ENCODE measurements at regions not wholly inside any gene's neighbourhood (a gene's known extent, or its start where the extent isn't known, plus 50 kb on each side); places are given as distances from the start of the nearest gene placed in this dataset.

DNA sequence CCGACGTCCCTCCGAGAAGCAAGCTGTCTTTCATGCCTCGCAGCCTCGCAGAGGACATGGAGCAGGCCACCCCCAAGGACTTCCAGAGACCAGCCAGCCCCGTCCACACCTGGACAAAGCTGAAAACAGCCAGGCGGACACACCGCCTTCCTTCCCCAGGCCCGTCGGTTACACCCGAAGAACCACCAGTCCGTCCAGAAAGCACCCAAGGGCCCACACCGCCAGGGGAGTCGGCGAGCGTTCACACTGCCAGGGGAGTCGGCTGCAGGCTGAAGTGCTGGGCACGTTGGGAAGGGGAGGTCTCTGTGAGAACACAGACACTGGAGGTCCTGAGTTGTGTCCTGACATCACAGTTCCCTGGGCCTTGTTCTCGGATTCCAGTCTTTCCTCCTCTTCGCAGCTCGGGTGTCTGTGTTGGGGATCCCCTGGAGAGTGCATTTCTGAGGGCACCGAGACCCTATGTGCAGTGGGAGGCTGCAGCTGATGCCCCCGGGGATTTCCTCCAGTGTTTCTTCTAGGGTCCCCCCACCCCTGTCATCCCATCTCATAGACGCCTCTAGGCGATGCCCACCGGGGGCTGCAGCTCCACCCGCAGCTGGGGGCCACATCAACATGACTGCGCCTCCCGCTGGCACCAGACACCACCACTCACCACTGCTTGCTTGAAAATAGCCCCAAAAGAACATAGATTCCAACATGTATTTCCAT, 344.4 kb upstream of the SALL3 start:
- peaks cover 8 to 10% (median 8%) of the 10 kb centered on the region in 3 donors for H3K27me3 Mint-ChIP-seq (ENCODE audit: low read depth in 3 of 3)
- DNase-seq = no peak
- intact Hi-C loops (cut with micrococcal nuclease) = no loop called here
- Histone ChIP-seq H3K4me1 (ENCODE audit: control insufficient read depth in 1 of 2, insufficient read depth in 2 of 2, low read length in 2 of 2) (peaks cover 0 to 6% of the 10 kb centered on the region in 2 donors), H3K9me3 (replicated peaks in 1 of 2; ENCODE audit: control insufficient read depth in 1 of 2, insufficient read depth in 1 of 2, low read length in 2 of 2) (peaks cover 5 to 23% of the 10 kb centered on the region in 2 donors), H3K27me3 (ENCODE audit: control insufficient read depth in 2 of 2, insufficient read depth in 2 of 2, low read length in 2 of 2) (peaks cover 0 to 11% of the 10 kb centered on the region in 2 donors), H3K4me2 (replicated peaks; ENCODE audit: extremely low read depth, low read length, poor library complexity, severe bottlenecking) (no peak overlapping the region), H3K36me3 (replicated peaks in 1 of 2; ENCODE audit: control insufficient read depth in 1 of 2, insufficient read depth in 2 of 2, low read length in 2 of 2) (no peaks in the 10 kb centered on the region), H2AFZ (ENCODE audit: insufficient read depth, low read depth, low read length, poor library complexity, severe bottlenecking) (no peak overlapping the region), H3K9ac (ENCODE audit: insufficient read depth, low read length, poor library complexity, severe bottlenecking) (no peak overlapping the region), H3K27ac (ENCODE audit: low read depth in 1 of 2, low read length in 2 of 2) (no peak overlapping the region), H3K79me2 (ENCODE audit: insufficient read depth, low read length) (no peaks in the 10 kb centered on the region), H3K4me3 (replicated peaks in 1 of 3; ENCODE audit: low read depth in 2 of 3, low read length in 3 of 3) (no peak overlapping the region), H4K20me1 (ENCODE audit: insufficient read depth, low read length) (no peaks in the 10 kb centered on the region)
- peaks cover 5% of the 10 kb centered on the region for H3K4me1 Mint-ChIP-seq
- TF ChIP-seq, protein P1, sequence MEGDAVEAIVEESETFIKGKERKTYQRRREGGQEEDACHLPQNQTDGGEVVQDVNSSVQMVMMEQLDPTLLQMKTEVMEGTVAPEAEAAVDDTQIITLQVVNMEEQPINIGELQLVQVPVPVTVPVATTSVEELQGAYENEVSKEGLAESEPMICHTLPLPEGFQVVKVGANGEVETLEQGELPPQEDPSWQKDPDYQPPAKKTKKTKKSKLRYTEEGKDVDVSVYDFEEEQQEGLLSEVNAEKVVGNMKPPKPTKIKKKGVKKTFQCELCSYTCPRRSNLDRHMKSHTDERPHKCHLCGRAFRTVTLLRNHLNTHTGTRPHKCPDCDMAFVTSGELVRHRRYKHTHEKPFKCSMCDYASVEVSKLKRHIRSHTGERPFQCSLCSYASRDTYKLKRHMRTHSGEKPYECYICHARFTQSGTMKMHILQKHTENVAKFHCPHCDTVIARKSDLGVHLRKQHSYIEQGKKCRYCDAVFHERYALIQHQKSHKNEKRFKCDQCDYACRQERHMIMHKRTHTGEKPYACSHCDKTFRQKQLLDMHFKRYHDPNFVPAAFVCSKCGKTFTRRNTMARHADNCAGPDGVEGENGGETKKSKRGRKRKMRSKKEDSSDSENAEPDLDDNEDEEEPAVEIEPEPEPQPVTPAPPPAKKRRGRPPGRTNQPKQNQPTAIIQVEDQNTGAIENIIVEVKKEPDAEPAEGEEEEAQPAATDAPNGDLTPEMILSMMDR (IDR thresholded peaks at IDR 0.05) = no peak
- H3K36me3 Mint-ChIP-seq = no peaks in the 10 kb centered on the region
- H3K4me3 Mint-ChIP-seq = no peak overlapping the region
- WGBS (ENCODE audit: insufficient coverage) = 94% methylated on average over 26 of the region's 29 CpGs
- peaks cover 9 to 29% (median 13%) of the 10 kb centered on the region in 7 donors for H3K9me3 Mint-ChIP-seq
- no peak overlapping the region for H3K27ac Mint-ChIP-seq

DNA sequence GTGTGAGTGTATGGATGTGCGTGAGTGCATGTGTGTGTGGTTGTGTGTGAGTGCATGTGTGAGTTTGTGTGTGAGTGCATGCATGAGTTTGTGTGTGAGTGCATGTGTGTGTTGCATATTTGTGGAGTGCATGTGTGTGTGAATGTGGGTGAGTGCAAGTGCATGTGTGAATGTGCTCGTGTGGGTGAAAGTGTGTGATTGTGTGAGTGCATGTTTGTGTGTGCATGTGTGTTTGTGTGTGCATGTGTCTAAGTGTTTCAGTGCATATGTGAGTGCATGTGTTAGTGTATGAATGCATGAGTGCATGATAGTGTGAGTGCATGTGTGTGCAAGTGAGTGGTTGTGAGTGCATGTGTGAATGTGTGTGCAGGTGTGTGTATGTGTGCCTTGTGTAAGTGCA, 343.4 kb upstream of the SALL3 start:
- intact Hi-C loops (cut with micrococcal nuclease) = no loop called here
- no peak overlapping the region for H3K4me3 ChIP-seq (replicated peaks in 1 of 3; ENCODE audit: low read depth in 2 of 3, low read length in 3 of 3)
- TF ChIP-seq, protein P1 (IDR thresholded peaks at IDR 0.05) = no peak
- H4K20me1 ChIP-seq (ENCODE audit: insufficient read depth, low read length) = no peaks in the 10 kb centered on the region
- H3K27ac ChIP-seq (ENCODE audit: low read depth in 1 of 2, low read length in 2 of 2) = no peak overlapping the region
- peaks cover 8 to 17% (median 8%) of the 10 kb centered on the region in 3 donors for H3K27me3 Mint-ChIP-seq (ENCODE audit: low read depth in 3 of 3)
- peaks cover 16% of the 10 kb centered on the region for H3K4me1 Mint-ChIP-seq
- no peaks in the 10 kb centered on the region for H3K79me2 ChIP-seq (ENCODE audit: insufficient read depth, low read length)
- peaks cover 7 to 14% of the 10 kb centered on the region in 2 donors for H3K4me1 ChIP-seq (ENCODE audit: control insufficient read depth in 1 of 2, insufficient read depth in 2 of 2, low read length in 2 of 2)
- no peak overlapping the region for H3K4me3 Mint-ChIP-seq
- no peak overlapping the region for H3K9ac ChIP-seq (ENCODE audit: insufficient read depth, low read length, poor library complexity, severe bottlenecking)
- no peaks in the 10 kb centered on the region for H3K36me3 ChIP-seq (replicated peaks in 1 of 2; ENCODE audit: control insufficient read depth in 1 of 2, insufficient read depth in 2 of 2, low read length in 2 of 2)
- peaks cover 5 to 27% (median 11%) of the 10 kb centered on the region in 7 donors for H3K9me3 Mint-ChIP-seq
- no peaks in the 10 kb centered on the region for H3K36me3 Mint-ChIP-seq
- H3K27me3 ChIP-seq (ENCODE audit: control insufficient read depth in 2 of 2, insufficient read depth in 2 of 2, low read length in 2 of 2) = peaks cover 0 to 17% of the 10 kb centered on the region in 2 donors
- H2AFZ ChIP-seq (ENCODE audit: insufficient read depth, low read depth, low read length, poor library complexity, severe bottlenecking) = no peak overlapping the region
- DNase-seq = no peak
- no peak overlapping the region for H3K27ac Mint-ChIP-seq
- WGBS (ENCODE audit: insufficient coverage) = 93% methylated on average over 2 of the region's 2 CpGs
- no peak overlapping the region for H3K4me2 ChIP-seq (replicated peaks; ENCODE audit: extremely low read depth, low read length, poor library complexity, severe bottlenecking)
- peaks cover 5 to 23% of the 10 kb centered on the region in 2 donors for H3K9me3 ChIP-seq (replicated peaks in 1 of 2; ENCODE audit: control insufficient read depth in 1 of 2, insufficient read depth in 1 of 2, low read length in 2 of 2)
